GM13976 (cell line): ENCODE measurements at regions not wholly inside any gene's neighbourhood (a gene's known extent, or its start where the extent isn't known, plus 50 kb on each side); places are given as distances from the start of the nearest gene placed in this dataset.
"Not testable (repeated sequence)": the region's sequence is repeated elsewhere in the genome, so short reads cannot be mapped to it uniquely, and the experiment has no call there.

Experiments
- DNase-seq: peaks from one replicate; pipeline ENCODE4 v3.0.0; 2012; ENCODE audit warnings: low spot score
- in situ Hi-C: fragments of 300-500 bp; cut with MboI; formaldehyde crosslinking; loops from one replicate; pipeline ENCODE4 v1.12.0; 2022; ENCODE audit warnings: low sequenced_read_pairs, mixed read lengths, inconsistent platforms; ENCODE audit not compliant: unreplicated experiment
- TF ChIP-seq, protein P1 (sequence below): IDR thresholded peaks from 2 replicates; pipeline ENCODE4 v1.5.1; 2012; ENCODE audit warnings: borderline replicate concordance, mild to moderate bottlenecking; ENCODE audit not compliant: insufficient read depth; ENCODE audit errors: extremely low read depth, missing control alignments, control extremely low read depth

DNA sequence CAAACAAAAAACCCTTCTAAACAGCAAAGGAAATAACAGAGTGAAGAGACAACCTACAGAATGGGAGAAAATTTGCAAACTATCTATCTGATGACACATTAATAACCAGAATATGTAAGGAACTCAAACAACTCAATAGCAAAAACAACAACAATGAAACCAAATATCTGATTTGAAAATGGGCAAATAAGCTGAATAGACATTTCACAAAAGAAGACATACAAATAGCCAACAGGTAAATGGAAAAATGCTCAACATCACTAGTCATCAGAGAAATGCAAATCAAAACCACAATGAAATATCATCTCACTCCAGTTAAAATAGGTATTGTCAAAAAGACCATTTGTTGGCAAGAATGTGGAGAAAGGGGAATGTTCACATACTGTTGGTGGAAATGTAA is 57.6 kb upstream of the RC3H1 start:
- TF ChIP-seq, protein P1, sequence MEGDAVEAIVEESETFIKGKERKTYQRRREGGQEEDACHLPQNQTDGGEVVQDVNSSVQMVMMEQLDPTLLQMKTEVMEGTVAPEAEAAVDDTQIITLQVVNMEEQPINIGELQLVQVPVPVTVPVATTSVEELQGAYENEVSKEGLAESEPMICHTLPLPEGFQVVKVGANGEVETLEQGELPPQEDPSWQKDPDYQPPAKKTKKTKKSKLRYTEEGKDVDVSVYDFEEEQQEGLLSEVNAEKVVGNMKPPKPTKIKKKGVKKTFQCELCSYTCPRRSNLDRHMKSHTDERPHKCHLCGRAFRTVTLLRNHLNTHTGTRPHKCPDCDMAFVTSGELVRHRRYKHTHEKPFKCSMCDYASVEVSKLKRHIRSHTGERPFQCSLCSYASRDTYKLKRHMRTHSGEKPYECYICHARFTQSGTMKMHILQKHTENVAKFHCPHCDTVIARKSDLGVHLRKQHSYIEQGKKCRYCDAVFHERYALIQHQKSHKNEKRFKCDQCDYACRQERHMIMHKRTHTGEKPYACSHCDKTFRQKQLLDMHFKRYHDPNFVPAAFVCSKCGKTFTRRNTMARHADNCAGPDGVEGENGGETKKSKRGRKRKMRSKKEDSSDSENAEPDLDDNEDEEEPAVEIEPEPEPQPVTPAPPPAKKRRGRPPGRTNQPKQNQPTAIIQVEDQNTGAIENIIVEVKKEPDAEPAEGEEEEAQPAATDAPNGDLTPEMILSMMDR: no peak
- in situ Hi-C loops: loop anchor here (25.0 kb wide), 1 partner anchor 658 kb away; no protein-coding TSS in a partner anchor
- DNase-seq: no peak

DNA sequence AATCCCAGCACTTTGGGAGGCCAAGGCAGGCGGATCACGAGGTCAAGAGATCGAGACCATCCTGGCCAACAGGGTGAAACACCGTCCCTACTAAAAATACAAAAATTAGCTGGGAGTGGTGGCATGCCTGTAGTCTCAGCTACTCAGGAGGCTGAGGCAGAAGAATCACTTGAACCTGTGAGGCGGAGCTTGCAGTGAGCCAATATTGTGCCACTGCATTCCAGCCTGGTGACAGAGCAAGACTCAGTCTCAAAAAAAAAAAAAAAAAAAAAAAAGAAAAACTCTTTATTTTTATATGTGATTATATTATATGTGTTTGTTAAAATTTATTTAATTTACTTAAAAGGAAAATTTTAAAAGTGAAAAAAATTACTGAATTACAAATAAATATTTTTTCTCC is 56.8 kb upstream of the RC3H1 start:
- in situ Hi-C loops: loop anchor here (25.0 kb wide), 1 partner anchor 658 kb away; no protein-coding TSS in a partner anchor
- DNase-seq: not testable (repeated sequence)

DNA sequence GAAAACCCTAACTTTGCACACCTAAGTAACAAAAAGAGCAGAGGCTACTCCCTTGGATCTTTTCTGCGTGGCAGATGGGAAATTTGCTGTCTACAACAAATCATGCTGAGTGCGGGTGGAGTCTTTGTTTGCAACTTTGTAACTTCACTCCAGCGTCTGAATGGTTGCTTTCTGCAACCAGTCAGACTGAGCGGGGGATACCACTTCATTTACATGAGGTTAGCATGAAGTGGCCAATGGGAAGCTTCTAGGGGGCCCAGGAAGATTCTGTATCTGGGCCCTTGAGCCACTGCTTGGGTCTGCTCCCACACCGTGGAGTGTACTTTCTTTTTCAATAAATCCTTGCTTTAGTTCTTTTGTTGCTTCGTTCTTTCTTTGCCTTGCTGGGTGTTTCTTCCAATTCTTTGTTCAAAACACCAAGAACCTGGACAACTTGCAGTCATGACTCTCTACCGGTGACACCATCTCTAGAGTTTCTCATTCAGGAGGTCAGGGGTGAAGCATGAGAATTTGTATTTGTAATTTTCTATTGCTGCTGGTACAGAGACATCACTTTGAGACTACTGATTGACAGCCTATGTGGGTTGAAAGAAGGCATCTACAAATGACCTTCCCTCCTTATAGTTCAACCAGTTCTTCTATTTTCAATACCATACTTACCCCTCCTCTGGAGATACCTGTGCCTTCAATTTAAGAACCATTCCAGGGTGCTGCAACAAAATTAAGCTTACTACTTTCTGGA is 55.8 kb upstream of the RC3H1 start:
- in situ Hi-C loops: loop anchor here (25.0 kb wide), 1 partner anchor 659 kb away; no protein-coding TSS in a partner anchor
- no peak for DNase-seq
- TF ChIP-seq, protein P1: no peak

DNA sequence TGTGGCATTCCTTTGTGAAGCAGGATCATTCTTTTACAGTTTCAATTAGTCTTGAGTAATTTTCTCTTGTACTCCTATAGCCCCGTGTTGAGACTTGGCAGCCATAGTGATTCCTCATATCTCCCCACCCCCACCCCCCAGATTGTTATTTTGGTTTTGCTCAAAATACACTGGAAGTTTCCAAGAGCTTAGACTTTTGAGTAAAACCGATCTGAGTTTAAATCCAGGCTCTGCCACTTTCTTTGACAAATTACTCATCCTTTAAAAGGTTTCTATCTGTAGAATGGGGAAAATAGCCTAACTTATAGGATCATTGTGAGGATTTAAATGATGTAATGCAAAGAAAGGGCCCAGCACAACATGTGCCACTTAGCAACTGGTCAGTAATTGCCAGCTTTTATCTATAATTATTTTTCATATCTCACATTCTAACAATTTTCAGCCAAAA is 53.1 kb upstream of the RC3H1 start:
- in situ Hi-C loops: loop anchor here (25.0 kb wide), 1 partner anchor 662 kb away; no protein-coding TSS in a partner anchor
- TF ChIP-seq, protein P1: no peak
- no peak for DNase-seq

DNA sequence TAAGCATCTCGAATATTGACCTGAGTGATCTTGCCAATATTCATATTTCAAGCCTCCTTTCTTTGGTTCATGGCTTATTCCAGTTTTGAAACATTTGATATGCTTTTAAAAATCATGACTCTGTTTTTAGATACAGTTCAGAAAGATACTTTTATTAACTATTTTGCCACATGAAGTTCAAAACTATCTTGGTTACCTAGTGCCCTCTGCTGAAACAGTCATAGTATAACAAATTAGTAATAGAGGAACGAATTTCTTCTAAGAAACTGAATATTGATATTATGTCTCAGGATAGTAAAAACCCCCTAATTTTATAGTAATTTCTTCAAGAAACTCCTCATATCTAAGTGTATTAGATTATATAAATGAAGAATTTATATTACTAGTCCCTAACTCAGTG is 52.6 kb upstream of the RC3H1 start:
- in situ Hi-C loops: loop anchor here (25.0 kb wide), 1 partner anchor 663 kb away; no protein-coding TSS in a partner anchor
- peak; percentile 34 for DNase-seq
- TF ChIP-seq, protein P1: no peak

DNA sequence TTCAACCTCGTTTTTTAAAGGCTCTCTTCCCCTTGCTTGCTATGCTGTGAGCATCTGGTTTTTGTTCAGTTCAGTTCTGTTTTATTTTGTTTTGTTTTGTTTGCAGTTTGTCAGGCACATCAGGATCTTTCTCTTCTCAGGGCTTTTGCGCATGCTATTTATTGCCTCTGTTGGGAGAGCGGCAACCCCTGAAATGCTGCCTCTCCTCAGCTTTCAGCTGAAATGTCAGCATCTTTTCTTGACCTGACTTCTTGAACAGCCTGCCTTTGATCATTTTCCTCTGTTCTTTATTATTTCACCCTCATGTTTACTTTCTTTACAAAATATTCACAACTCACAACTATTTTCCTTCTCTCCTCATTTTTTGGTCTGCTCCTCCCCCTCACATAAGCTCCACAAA is 50.4 kb upstream of the RC3H1 start:
- in situ Hi-C loops: no loop called here
- TF ChIP-seq, protein P1: no peak
- DNase-seq: no peak
